ENCODE measurements at regions not wholly inside any gene's neighbourhood (a gene's known extent, or its start where the extent isn't known, plus 50 kb on each side); places are given as distances from the start of the nearest gene placed in this dataset.

DNA sequence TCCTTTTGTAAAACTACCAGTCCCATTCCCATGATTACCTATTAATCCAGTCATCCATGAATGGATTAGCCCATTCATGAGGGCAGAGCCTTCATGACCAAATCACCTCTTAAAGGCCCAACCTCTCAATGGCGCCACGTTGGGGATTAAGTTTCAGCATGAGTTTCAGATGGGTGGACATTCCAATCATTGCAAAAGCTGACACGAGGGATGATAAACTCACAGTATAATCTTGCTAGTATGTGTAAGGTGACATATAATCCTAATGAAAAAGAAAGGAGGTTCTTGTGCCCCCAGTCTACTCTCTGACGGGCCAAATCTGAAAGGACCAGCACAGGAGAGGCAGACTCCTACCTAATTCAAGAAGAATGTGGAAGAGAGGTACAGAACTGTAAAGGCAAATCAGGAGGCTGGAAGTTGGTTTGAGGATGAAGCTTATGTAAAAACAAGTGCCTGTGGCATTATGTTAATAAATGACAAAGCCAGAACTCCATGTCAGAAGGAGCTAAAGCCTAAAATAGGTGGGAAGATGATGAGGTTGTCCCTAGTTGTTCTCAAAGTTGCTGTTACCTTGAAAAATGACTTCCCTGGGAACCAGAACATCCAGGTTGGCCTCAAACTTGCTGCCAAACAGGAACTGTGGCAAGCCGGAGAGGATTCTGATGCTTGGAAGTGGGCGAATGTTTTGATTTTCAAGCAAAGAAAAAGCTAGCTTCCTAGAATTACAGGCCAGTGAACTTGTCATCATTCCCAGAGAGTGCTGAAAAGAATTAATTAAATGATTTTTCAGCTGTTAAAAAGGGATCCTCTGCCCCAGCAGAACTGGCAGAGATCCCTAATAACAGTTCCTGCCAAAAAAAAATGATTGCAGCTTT lies 106.5 kb upstream of the TIAM2 start:
- TF ChIP-seq, protein P1, sequence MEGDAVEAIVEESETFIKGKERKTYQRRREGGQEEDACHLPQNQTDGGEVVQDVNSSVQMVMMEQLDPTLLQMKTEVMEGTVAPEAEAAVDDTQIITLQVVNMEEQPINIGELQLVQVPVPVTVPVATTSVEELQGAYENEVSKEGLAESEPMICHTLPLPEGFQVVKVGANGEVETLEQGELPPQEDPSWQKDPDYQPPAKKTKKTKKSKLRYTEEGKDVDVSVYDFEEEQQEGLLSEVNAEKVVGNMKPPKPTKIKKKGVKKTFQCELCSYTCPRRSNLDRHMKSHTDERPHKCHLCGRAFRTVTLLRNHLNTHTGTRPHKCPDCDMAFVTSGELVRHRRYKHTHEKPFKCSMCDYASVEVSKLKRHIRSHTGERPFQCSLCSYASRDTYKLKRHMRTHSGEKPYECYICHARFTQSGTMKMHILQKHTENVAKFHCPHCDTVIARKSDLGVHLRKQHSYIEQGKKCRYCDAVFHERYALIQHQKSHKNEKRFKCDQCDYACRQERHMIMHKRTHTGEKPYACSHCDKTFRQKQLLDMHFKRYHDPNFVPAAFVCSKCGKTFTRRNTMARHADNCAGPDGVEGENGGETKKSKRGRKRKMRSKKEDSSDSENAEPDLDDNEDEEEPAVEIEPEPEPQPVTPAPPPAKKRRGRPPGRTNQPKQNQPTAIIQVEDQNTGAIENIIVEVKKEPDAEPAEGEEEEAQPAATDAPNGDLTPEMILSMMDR (IDR thresholded peaks at IDR 0.05), result no peak
- no peak for TF ChIP-seq EZH2 (IDR thresholded peaks at IDR 0.05; ENCODE audit: borderline replicate concordance, insufficient read depth, low read depth, low read length, poor library complexity, severe bottlenecking)
